H9 (cell line): ENCODE measurements at regions not wholly inside any gene's neighbourhood (a gene's known extent, or its start where the extent isn't known, plus 50 kb on each side); places are given as distances from the start of the nearest gene placed in this dataset.

Source experiments
- DNase-seq: peaks from one replicate; pipeline ENCODE4 v3.0.0-alpha.2; 2017
- H2AFZ ChIP-seq: one replicate; pipeline ENCODE4 v1.6.1; 2013; ENCODE audit warnings: mild to moderate bottlenecking, low read length, control low read depth, moderate library complexity
- H2AK5ac ChIP-seq: 2 replicates; pipeline ENCODE4 v1.6.1; 2013; ENCODE audit warnings: low read length, control low read depth, mixed read lengths; ENCODE audit not compliant: insufficient read length
- H2BK120ac ChIP-seq: one replicate; pipeline ENCODE4 v1.6.1; 2013; ENCODE audit warnings: low read depth, mild to moderate bottlenecking, low read length, control low read depth, inconsistent platforms; ENCODE audit not compliant: poor library complexity, severe bottlenecking
- H2BK12ac ChIP-seq: 2 replicates; pipeline ENCODE4 v1.6.1; 2013; ENCODE audit warnings: low read length, control low read depth, mixed read lengths, low read depth; ENCODE audit not compliant: insufficient read length
- H2BK15ac ChIP-seq: 2 replicates; pipeline ENCODE4 v1.6.1; 2013; ENCODE audit warnings: low read depth, low read length, control low read depth
- H2BK20ac ChIP-seq: one replicate; pipeline ENCODE4 v1.6.1; 2013; ENCODE audit warnings: low read depth, mild to moderate bottlenecking, low read length, control low read depth, inconsistent platforms; ENCODE audit not compliant: poor library complexity, severe bottlenecking
- H2BK5ac ChIP-seq: 2 replicates; pipeline ENCODE4 v1.6.1; 2013; ENCODE audit warnings: low read length, control low read depth, mixed read lengths; ENCODE audit not compliant: insufficient read length
- H3K14ac ChIP-seq: 2 replicates; pipeline ENCODE4 v1.6.1; 2013; ENCODE audit warnings: low read length, control low read depth; ENCODE audit not compliant: insufficient read depth
- H3K18ac ChIP-seq: 2 replicates; pipeline ENCODE4 v1.6.1; 2013; ENCODE audit warnings: low read depth, mild to moderate bottlenecking, mixed read lengths, low read length, control low read depth; ENCODE audit not compliant: insufficient read length
- H3K23ac ChIP-seq: 2 replicates; pipeline ENCODE4 v1.6.1; 2013; ENCODE audit warnings: low read length, control low read depth, mixed read lengths, low read depth; ENCODE audit not compliant: insufficient read length
- H3K23me2 ChIP-seq: 2 replicates; pipeline ENCODE4 v1.6.1; 2013; ENCODE audit warnings: low read depth, mild to moderate bottlenecking, mixed read lengths, low read length, control low read depth; ENCODE audit not compliant: insufficient read length, poor library complexity, severe bottlenecking
- H3K27ac ChIP-seq: 2 replicates; pipeline ENCODE4 v1.5.1; 2013; ENCODE audit warnings: low read length, control low read depth, mixed read lengths, low read depth; ENCODE audit not compliant: insufficient read length
- H3K27me3 ChIP-seq: 2 replicates; pipeline ENCODE4 v1.6.1; 2013; ENCODE audit warnings: low read length, control low read depth, inconsistent platforms; ENCODE audit not compliant: insufficient read depth
- H3K4ac ChIP-seq: 2 replicates; pipeline ENCODE4 v1.6.1; 2013; ENCODE audit warnings: low read depth, mild to moderate bottlenecking, control low read depth, inconsistent platforms, low read length, moderate library complexity
- H3K4me1 ChIP-seq: 2 replicates; pipeline ENCODE4 v1.6.1; 2013; ENCODE audit warnings: low read length, control low read depth, inconsistent platforms; ENCODE audit not compliant: insufficient read depth
- H3K4me2 ChIP-seq: 2 replicates; pipeline ENCODE4 v1.6.1; 2013; ENCODE audit warnings: low read length, control low read depth, mixed read lengths; ENCODE audit not compliant: insufficient read length, insufficient read depth
- H3K56ac ChIP-seq: 2 replicates; pipeline ENCODE4 v1.6.1; 2013; ENCODE audit warnings: low read depth, mild to moderate bottlenecking, mixed read lengths, low read length, control low read depth; ENCODE audit not compliant: insufficient read length
- H3K79me1 ChIP-seq: 2 replicates; pipeline ENCODE4 v1.6.1; 2013; ENCODE audit warnings: low read depth, mild to moderate bottlenecking, moderate library complexity, low read length, control low read depth, inconsistent platforms; ENCODE audit not compliant: insufficient read depth, poor library complexity, severe bottlenecking
- H3K79me2 ChIP-seq: 2 replicates; pipeline ENCODE4 v1.6.1; 2013; ENCODE audit warnings: low read length, control low read depth, inconsistent platforms; ENCODE audit not compliant: insufficient read depth
- H3K9ac ChIP-seq: 2 replicates; pipeline ENCODE4 v1.6.1; 2013; ENCODE audit warnings: low read length, control low read depth, mixed read lengths; ENCODE audit not compliant: insufficient read length; ENCODE audit errors: extremely low read depth
- H3K9me3 ChIP-seq: one replicate; pipeline ENCODE4 v1.6.1; 2013; ENCODE audit warnings: low read depth, low read length, inconsistent platforms; ENCODE audit not compliant: control insufficient read depth
- H3T11ph ChIP-seq: one replicate; pipeline ENCODE4 v1.6.1; 2013; ENCODE audit warnings: mild to moderate bottlenecking, low read length, control low read depth, inconsistent platforms
- H4K20me1 ChIP-seq: one replicate; pipeline ENCODE4 v1.6.1; 2013; ENCODE audit not compliant: control insufficient read depth, insufficient read length, insufficient read depth
- H4K5ac ChIP-seq: 2 replicates; pipeline ENCODE4 v1.6.1; 2013; ENCODE audit warnings: low read depth, mild to moderate bottlenecking, mixed read lengths, low read length, control low read depth; ENCODE audit not compliant: insufficient read length
- H4K8ac ChIP-seq: replicated peaks from 2 replicates; pipeline ENCODE4 v1.6.1; 2013; ENCODE audit warnings: low read length, control low read depth, mixed read lengths, low read depth; ENCODE audit not compliant: insufficient read length
- H4K91ac ChIP-seq: 2 replicates; pipeline ENCODE4 v1.6.1; 2013; ENCODE audit warnings: low read depth, mild to moderate bottlenecking, moderate library complexity, mixed read lengths, low read length, control low read depth; ENCODE audit not compliant: insufficient read length
- H3K27ac Mint-ChIP-seq, 3 experiments: 2 replicates in 2 of 3; 3 replicates in 1 of 3; pipeline ENCODE4 v1.8.0; 2020 to 2021; ENCODE audit warnings: mixed read lengths in 3 of 3, mild to moderate bottlenecking in 1 of 3, moderate library complexity in 1 of 3
- H3K27me3 Mint-ChIP-seq: 2 replicates; pipeline ENCODE4 v1.8.0; 2021; ENCODE audit warnings: low read depth, mild to moderate bottlenecking, moderate library complexity, mixed read lengths
- H3K36me3 Mint-ChIP-seq, 3 experiments: 2 replicates in 2 of 3; 3 replicates in 1 of 3; pipeline ENCODE4 v1.8.0; 2020 to 2021; ENCODE audit warnings: low read depth in 3 of 3, mixed read lengths in 3 of 3; ENCODE audit not compliant: insufficient read depth in 1 of 3
- H3K4me1 Mint-ChIP-seq, 2 experiments: 2 replicates each; pipeline ENCODE4 v1.8.0; 2020; ENCODE audit warnings: mixed read lengths in 2 of 2
- H3K4me3 Mint-ChIP-seq, 2 experiments: 2 replicates in 1 of 2; 3 replicates in 1 of 2; pipeline ENCODE4 v1.8.0; 2020 to 2021; ENCODE audit warnings: mild to moderate bottlenecking in 2 of 2, mixed read lengths in 2 of 2, moderate library complexity in 1 of 2
- H3K9me3 Mint-ChIP-seq, 2 experiments: 2 replicates in 1 of 2; 3 replicates in 1 of 2; pipeline ENCODE4 v1.8.0; 2020; ENCODE audit warnings: mild to moderate bottlenecking in 2 of 2, mixed read lengths in 2 of 2, moderate library complexity in 1 of 2
- CTCF ChIP-seq: fragments of 200-600 bp; sonication (generic); conservative IDR thresholded peaks from 3 replicates; pipeline ENCODE4 v1.8.0; 2021; ENCODE audit warnings: antibody characterized with exemption, mild to moderate bottlenecking
- WGBS: extraction: QIAGEN DNeasy Blood & Tissue Kit; methylation state at CpG from one replicate; pipeline ENCODE4 v1.1.7; 2013; ENCODE audit warnings: missing lambda C conversion rate, low lambda C conversion rate, mixed read lengths; ENCODE audit not compliant: insufficient read length; ENCODE audit errors: extremely low coverage; 5-methylcytosine and 5-hydroxymethylcytosine counted together

DNA sequence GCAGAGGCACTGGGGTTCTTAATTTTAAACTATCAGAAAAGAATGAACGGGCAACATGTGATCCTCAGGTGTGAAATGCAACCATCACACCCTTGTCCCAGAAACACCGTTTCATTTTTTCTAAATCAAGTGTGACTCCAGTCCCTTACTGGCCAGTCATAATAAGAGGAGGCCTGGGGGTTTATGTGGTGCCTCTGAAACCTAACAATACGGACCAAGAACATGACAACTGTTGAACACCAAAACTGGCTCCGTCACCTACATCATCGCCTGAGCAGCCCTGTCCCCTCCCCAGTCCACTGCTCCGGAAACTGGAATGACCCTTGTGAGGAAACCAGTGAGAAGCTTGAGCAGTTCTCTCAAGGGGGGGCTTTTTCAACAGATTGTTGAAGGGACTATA lies 55.9 kb upstream of the KIF26B start:
- Histone ChIP-seq H2AK5ac (no peak overlapping the region), H3K27ac (no peak overlapping the region), H2AFZ (no peak overlapping the region), H3K56ac (no peak overlapping the region), H3K4ac (no peak overlapping the region), H4K91ac (no peak overlapping the region), H3K4me1 (no peaks in the 10 kb centered on the region; the same call in 1 of the 2 replicates), H3K79me2 (no peaks in the 10 kb centered on the region), H3K18ac (no peak overlapping the region), H3K79me1 (no peaks in the 10 kb centered on the region), H2BK20ac (no peak overlapping the region), H3K9ac (no peak overlapping the region), H2BK15ac (no peak overlapping the region), H4K5ac (no peak overlapping the region), H3K23me2 (no peaks in the 10 kb centered on the region), H3K14ac (no peak overlapping the region), H3K23ac (no peak overlapping the region), H2BK12ac (no peak overlapping the region), H3K27me3 (no peaks in the 10 kb centered on the region), H4K8ac (no peak overlapping the region), H3K4me2 (no peak overlapping the region), H3K9me3 (no peaks in the 10 kb centered on the region), H2BK5ac (no peak overlapping the region), H4K20me1 (no peaks in the 10 kb centered on the region), H2BK120ac (no peak overlapping the region), H3T11ph (no peak overlapping the region)
- no CpG with 5 or more reads among the region's 6 CpGs for WGBS
- Mint-ChIP-seq H3K4me3 (no peak overlapping the region), H3K27me3 (no peaks in the 10 kb centered on the region; the same call in 1 of the 2 replicates), H3K27ac (no peak overlapping the region; a peak in 1 of 7 replicates), H3K36me3 (no peaks in the 10 kb centered on the region; a peak in 1 of 7 replicates), H3K4me1 (peaks cover 7 to 8% of the 10 kb centered on the region in 2 experiments), H3K9me3 (peaks cover 0 to 2% of the 10 kb centered on the region in 2 experiments; a peak in 2 of 5 replicates)
- no peak for TF ChIP-seq CTCF
- DNase-seq, result no peak
